Astrocyte of the hippocampus (primary cell): ENCODE measurements at regions not wholly inside any gene's neighbourhood (a gene's known extent, or its start where the extent isn't known, plus 50 kb on each side); places are given as distances from the start of the nearest gene placed in this dataset.
A peak's percentile ranks its signal among the peaks of the same experiment; 100 is the strongest.
"Not testable (repeated sequence)": the region's sequence is repeated elsewhere in the genome, so short reads cannot be mapped to it uniquely, and the experiment has no call there.

ENCODE experiments used
- DNase-seq: peaks from one replicate; pipeline ENCODE4 v3.0.0; 2011; ENCODE audit warnings: low read depth, low spot score

DNA sequence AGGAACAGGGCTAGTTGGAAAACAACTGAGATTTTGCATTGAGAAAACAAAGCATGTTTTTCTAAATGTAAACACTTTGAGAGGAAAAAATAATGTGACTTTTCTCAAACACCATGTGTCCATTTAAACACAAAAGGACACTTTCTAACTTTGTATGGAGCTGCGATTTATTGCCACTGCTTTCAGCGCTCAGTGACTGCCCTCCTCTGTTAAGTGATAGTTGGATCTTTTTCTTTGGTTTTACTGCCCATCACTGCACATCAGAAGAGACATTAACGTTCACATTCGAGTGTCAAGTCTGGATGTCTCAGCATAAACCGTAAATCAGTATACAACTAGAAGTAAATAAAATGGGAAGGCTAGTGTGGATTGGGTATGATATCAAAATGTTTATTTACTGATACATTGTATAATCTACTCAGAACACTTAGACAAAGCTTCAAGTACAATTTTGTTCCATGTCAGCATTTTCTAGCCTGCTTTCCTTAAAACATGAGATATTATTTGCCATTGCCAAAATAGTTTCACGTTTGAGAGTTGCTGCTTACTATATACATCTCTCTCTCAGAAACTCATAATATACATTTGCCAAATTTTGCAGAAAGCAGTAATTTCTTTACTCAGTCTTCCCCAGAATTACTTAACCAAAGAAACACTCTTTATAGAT lies 237.6 kb downstream of the IKZF2 start:
- DNase-seq, result no peak

DNA sequence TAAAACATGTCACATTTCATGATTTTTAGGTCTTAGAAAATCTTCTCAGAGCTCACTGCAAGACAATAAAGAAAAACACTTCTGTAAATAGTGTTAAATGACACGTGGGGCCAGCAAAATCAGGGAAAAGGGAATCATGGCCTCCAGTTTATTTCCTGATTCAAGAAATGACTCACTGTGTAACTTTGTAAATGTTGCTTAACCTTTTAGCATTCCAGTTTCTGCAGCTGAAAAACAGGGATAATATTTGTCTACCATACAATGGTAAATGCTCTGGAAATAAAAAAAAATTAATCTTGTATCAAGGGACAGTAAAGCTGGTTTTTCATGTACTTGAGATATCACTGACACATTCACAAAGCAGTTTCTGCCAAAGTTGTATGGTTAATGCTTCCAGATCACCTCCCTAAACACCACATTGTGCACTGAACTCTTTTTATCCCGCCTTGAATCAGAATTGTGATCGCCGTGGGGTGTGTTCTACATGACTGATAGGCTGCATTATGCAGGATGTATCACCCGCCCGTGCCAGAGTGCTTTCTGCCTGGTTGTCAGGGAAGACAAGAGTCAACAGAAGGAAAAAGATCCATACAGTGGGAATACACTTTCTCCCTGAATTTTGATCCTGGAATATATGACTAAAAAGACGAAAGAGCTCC lies 238.8 kb downstream of the IKZF2 start:
- DNase-seq, result peak; percentile 56

DNA sequence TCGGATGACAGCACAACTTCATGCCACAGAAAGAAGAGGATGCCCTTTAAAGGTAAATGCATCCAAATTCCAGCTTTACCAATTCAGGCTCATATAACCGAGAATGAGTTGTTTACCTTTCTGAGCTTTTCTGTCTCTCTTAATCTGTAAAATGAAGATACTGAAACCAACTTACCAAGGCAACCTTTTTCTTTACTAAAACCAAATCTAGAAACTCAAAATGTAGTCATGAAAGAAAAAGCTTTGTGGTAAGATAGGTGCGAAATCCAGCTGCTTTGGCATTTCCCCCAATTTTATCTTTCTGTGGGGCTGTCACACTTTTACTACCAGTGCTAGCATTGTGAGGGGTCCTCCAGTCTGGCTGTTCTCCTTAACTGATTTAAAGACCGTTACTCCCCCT lies 240.4 kb downstream of the IKZF2 start:
- DNase-seq, result no peak

DNA sequence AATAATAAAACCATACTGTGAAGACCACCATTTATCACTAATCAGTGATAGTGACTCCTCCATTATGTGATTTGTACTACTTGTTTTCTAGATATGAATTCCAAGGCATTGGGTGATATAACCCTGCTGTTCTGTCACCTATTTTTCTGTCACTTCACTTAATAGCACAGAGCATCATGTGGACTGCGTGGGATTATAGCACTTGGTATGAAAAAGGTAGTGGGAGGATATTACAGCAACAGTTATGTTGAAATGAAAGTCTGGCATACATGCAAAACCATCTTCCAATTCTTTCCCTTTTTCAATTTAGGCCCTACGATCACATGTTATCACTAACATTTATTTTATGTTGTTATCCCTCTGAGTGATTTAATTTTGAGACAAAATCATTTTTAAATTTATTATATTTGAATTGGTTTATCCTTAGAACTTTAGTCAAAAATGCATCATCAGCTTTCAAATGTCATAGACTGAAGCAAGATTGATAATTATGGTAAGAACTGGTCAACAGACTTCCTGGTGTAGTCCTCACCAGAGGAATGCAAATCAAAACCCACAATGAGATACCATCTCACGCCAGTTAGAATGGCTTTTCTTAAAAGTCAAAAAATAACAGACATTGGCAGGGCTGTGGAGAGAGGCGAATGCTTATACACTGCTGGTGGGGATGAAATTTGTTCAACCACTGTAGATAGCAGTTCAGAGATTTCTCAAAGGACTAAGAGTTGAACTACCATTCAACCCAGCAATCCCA lies 242.6 kb downstream of the IKZF2 start:
- DNase-seq, result peak; percentile 19

DNA sequence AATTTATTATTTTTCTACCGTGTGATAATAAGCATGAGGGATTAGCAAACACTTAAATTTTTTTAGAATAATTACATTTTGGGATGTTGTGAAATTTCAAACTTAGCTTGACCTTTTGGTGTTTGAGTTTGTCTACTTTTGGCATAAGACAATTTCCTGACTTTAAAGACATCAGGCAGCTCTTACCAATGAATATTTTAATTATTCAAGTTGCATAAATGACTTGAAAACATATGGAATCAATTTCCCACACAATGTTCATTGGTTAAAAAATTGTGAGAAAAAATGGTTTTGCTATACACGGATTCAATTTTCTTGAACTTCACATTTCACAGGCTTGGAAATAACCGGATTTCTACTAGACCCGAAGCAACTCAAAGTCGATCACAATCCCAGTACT lies 243.4 kb downstream of the IKZF2 start:
- no peak for DNase-seq

DNA sequence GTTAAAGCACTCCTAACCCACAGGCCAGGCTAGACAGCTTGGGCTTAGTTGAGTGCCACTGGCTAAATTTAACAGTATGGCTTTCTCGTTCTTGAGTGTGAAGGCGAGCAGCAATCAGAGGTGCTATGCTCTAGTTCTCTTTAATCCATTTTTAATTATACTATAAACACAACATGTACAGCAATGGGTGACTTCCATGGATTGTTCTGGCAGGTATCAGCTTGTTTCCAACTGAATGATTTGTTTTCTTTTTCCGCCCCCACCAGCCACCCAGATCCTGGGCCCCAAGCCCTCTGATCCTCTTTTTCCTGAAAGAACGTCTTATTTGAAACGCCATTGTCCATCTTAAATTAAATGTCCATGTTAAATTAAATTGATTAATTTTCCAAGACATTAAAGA lies 244.8 kb downstream of the IKZF2 start:
- DNase-seq, result no peak

DNA sequence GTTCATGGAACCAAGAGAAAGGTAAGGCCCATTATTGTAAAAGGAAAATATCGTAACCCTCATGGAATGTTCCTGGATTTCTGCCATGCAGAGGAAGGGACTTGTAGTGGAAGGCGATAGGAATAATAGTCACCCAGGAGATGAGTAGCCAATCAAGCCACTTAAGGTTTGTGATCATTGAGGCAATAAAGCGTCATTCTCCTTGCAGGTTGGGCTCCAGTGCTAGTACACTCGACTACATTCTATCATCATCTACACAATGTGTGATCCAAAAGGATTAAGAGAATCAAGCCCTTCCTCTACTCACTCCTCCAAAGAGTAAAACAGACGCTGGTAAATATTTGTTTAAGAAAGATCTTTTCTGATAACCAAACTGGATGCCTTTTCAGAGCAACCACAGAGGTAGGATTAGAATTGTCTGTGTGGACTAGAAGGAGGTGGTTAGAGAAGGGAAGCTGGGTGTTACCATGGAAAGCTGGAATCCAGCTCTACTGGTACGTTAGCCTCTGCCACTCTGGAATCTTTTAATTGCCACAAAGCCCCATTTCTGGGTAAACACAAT lies 245.7 kb downstream of the IKZF2 start:
- peak; percentile 91 for DNase-seq

DNA sequence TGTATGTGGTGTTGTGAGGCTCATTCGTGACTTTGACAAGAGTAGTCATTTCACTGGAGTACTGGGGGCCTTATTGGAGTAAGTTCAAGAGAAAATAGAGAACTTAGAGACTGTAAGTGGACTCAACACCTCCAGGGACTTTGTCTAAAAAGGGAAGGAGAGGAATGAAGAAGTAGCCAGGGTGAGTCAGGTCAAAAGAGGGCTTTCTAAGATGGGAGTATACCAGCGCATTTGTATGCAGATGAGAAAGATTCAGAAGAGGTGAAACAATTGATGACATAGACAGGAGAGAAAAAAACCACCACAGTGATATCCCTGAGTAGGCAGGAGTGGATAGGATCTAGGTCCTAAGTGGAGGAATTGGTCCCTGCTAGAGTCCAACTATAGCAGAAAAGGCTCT lies 246.8 kb downstream of the IKZF2 start:
- DNase-seq, result no peak

DNA sequence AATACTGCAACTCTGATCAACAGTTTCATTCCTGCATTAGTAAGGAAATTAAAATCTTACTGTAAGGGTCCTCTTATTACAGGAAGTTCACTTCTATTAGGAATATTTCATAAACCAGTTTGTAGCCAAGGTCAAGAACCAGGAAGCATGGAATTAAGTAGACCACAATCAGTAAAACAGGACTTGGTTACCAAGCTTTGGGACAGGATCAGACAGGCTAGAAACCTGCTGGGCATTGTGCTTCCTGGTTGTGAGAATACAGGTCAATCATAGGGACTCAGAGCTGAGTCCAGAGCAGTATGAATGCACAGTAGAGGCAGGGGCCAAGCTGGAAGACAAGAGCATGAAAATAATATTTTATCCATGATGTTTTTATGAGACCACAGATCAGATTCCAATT lies 248.0 kb downstream of the IKZF2 start:
- DNase-seq, result no peak

DNA sequence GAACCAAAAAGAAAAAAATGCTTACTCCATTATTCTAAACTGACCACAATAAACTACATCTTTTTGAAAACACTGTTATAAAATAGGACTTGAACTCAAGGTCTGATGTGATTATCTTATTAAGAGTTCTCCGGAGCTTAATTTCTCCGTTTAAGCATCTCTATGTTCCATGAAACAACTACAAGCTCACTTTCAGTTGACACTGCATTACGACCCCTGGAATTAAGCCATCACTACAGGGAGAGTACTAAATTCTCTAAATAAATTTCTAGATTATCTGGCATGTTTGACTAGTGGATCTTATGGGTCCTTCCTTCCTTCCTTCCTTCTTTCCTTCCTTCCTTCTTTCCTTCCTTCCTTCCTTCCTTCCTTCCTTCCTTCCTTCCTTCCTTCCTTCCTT lies 249.0 kb downstream of the IKZF2 start:
- DNase-seq, result no peak

DNA sequence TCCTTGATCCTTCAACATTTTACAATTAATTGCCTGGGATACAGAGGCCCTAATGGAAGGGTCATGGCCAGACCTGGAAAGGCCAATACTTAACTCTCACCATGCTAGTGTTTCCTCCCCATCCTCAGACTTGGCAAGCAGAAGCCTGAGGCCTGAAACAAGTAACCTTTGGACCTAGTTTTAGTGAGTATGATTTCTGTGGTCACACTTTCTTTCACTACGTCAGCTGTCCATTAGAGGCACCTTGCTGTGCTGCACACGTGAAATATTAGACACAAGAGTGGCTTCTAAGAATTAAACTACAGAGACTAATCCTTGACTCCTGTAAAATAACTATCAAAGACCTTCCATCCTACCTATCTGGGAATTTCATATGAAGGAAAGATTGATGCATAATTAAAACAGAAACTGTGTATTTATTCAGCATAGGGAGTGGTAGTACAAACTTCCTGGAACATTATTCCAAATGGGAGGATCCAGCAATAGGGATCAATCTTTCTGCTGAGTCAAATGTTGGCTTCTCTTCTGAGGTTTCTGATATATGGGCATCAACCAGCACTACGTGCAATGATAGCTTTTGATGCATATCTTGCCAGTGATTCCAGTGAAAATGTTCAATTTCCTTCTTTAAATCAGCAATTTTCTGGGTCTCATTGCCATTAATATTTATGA lies 249.7 kb downstream of the IKZF2 start:
- DNase-seq, result no peak

DNA sequence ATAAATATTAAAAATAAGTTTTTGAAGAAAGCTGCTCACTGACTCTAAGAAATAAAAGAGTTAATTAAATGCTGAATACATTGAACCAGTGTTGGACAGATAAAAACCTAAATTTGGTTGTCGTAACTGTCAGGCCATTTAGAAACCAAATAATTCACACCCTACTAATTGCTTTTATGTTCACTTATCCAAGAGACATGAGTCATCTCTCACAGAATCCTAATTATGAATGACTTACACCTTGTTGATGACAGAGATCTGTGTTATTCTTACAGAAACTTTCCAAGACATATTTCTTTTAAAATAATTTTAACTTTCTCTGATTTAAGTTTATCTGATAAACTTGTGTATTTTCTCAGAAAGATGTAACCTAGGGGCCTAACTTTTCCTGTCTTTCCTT lies 250.7 kb downstream of the IKZF2 start:
- no peak for DNase-seq

DNA sequence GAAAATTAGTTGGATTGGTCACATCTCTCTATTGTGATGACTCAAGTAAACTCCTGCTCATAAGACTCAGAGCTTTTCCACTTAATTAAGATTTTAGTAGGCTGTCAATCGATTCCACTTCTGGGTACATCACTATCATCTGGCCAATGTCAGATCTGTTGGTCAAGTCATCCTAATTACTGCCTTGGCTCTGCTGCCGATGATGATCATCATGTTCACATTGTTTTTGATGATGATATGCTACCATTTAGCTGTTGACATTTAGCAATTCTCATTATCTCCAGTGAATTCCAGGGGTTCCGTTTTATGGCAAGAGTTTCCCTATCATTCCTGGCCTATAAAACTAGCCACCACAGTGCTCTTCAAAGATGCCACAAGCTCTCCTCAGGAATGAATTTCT lies 253.4 kb downstream of the IKZF2 start:
- no peak for DNase-seq

DNA sequence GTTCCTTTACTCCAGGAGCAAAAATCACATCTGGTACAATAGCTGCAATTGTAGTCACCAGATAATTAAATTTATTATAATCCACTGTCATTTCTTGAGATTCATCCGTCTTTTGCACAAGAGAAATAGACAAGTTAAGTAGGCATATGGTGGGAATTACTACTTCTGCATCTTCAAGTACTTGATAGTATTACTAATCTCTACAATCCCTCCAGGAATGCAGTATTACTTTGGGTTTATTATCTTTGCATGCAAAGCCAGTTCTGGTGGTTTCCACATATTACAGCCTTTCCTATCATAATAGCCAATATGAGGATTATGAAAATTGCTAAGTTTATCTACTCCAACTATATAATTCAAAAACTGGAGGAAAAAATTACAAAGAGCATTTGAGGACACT lies 254.1 kb downstream of the IKZF2 start:
- no peak for DNase-seq

DNA sequence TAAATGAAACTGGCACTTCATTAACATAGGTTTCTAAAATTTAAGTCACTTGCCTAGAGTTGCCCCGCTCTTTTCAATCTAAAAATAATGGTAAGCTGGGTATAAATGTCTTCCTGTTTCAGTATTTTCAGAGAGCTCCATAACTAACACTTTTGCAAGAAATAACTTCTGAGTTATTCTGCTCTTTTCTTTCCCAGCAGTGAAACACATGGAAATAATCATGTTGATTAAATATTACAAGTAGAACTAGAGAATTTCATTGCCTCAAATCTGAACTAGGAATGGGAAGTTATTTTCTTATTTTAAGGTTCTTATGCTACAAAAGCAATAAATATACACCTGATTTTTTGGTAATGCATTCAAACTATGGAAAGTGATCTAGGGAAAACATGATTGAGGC lies 257.4 kb downstream of the IKZF2 start:
- no peak for DNase-seq

DNA sequence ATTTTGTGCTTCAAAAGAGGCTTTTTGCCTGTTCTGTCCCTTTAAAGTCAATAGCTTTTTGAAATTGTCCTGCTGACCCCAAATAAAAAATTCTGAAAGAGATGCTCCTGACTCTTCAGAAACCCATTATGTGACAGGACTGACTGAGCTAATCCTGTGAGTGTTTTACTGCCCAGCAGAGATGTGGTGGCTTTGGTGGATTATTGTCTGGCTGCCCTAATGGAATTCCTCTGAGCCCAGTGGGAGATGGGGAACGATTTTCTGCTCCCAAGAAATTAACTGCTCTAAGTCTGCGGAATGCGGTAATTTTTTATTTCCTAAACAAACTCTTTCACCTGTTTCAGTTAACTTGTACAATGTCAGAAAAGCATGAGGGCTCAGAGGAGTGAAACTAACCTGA lies 258.2 kb downstream of the IKZF2 start:
- no peak for DNase-seq

DNA sequence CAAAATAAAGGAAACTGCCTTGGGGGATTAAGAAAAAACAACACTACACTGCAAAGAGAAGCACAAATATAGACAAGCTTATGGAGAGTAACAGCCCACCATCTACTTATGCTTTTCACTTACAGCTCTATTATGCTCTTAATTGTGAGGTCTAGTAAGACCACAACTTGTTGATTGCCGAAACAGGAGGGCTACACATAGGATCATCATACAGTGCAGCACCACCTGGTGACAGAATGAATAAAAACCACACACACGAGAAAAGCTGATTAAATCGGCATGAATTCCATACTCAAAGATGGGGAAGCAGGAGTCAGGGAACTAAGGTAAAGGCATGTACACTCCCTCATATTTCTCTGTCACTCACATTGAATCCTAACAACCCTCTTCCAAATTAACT lies 259.2 kb downstream of the IKZF2 start:
- DNase-seq, result peak; percentile 68

DNA sequence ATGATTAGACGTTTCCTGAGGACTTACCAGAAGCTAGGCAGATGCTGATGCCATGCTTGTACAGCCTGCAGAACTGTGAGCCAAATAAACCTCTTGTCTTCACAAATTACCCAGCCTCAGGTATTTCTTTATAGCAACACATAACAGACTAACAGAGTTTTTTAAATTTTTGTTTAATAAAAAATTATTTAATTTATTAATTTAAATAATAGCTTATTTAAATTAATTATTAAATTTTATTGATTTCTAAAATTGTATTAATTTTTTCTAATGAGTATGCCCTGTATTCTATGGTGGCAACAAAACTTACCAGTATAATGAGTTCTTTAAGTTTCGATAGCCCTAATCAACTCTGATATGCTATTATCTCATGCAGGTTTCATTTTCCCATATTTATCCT lies 259.8 kb downstream of the IKZF2 start:
- no peak for DNase-seq

DNA sequence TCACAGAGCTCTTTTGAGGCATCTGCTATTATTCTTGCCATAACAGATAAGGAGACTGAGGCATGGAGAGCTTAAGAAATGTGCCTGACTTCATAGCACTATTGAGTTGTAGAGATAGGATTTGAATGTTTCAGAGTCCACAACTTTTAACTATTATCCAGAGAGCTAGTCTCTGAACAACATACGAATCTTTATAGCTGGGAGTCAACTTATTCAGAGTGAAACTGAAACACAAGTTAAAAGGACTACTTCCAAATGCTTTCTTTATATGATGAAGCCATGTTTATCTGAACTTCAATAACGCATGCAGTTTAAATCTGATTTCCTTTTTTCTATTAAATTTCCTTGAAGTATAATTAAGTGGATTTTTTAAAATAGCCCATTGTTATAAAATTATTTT lies 268.8 kb downstream of the IKZF2 start:
- no peak for DNase-seq

DNA sequence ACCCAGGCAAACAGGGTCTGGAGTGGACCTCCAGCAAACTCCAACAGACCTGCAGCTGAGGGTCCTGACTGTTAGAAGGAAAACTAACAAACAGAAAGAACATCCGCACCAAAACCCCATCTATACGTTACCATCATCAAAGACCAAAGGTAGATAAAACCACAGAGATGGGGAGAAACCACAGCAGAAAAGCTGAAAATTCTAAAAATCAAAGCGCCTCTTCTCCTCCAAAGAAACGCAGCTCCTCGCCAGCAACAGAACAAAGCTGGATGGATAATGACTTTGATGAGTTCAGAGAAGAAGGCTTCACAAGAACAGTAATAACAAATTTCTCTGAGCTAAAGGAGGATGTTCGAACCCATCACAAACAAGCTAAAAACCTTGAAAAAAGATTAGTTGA lies 274.9 kb downstream of the IKZF2 start:
- DNase-seq, result not testable (repeated sequence)

DNA sequence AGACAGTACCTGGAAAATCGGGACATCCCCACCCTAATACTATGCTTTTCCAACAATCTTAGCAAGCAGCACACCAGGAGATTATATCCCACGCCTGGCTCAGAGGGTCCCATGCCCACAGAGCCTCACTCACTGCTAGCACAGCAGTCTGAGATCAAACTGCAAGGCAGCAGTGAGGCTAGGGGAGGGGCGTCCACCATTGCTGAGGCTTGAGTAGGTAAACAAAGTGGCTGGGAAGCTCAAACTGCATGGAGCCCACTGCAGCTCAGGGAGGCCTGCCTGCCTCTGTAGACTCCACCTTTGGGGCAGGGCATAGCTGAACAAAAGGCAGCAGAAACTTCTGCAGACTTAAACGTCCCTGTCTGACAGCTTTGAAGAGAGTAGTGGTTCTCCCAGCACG lies 275.5 kb downstream of the IKZF2 start:
- not testable (repeated sequence) for DNase-seq

DNA sequence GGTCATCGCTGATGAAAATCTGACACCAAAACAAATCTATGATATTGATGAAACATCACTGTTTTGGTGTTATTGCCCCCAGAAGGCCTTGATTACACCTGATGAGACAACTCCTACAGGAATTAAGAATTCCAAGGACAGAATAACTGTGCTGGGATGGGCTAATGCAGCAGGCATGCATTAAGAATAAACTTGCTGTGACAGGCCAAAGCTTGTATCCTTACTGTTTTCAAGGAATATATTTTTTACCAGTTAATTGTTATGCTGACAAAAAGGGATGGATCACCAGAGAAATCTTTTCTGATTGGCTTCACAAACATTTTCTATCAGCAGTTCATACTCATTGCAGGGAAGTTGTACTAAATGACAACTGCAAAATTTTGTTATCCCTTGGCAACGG lies 278.2 kb downstream of the IKZF2 start:
- no peak for DNase-seq
